Nephron (organoid): ENCODE measurements at regions not wholly inside any gene's neighbourhood (a gene's known extent, or its start where the extent isn't known, plus 50 kb on each side); places are given as distances from the start of the nearest gene placed in this dataset.

ENCODE experiments used
- H3K27ac Mint-ChIP-seq, 3 experiments: 2 replicates each; pipeline ENCODE4 v1.8.0; 2020; ENCODE audit warnings: mixed read lengths in 3 of 3, mild to moderate bottlenecking in 2 of 3, moderate library complexity in 1 of 3
- H3K27me3 Mint-ChIP-seq: 2 replicates; pipeline ENCODE4 v1.8.0; 2021; ENCODE audit warnings: low read depth, mild to moderate bottlenecking, moderate library complexity, mixed read lengths
- H3K36me3 Mint-ChIP-seq: 2 replicates; pipeline ENCODE4 v1.8.0; 2020; ENCODE audit warnings: low read depth, mixed read lengths
- H3K4me1 Mint-ChIP-seq: 2 replicates; pipeline ENCODE4 v1.8.0; 2020; ENCODE audit warnings: mixed read lengths
- H3K4me3 Mint-ChIP-seq, 3 experiments: 2 replicates each; pipeline ENCODE4 v1.8.0; 2020; ENCODE audit warnings: mild to moderate bottlenecking in 3 of 3, mixed read lengths in 3 of 3, moderate library complexity in 2 of 3
- H3K9me3 Mint-ChIP-seq: 2 replicates; pipeline ENCODE4 v1.8.0; 2020; ENCODE audit warnings: mixed read lengths
- CTCF ChIP-seq, 3 experiments: fragments of 200-600 bp; sonication (generic); IDR thresholded peaks; one replicate each; pipeline ENCODE4 v1.5.0; 2021; ENCODE audit warnings: antibody characterized with exemption in 3 of 3; ENCODE audit not compliant: unreplicated experiment in 3 of 3

DNA sequence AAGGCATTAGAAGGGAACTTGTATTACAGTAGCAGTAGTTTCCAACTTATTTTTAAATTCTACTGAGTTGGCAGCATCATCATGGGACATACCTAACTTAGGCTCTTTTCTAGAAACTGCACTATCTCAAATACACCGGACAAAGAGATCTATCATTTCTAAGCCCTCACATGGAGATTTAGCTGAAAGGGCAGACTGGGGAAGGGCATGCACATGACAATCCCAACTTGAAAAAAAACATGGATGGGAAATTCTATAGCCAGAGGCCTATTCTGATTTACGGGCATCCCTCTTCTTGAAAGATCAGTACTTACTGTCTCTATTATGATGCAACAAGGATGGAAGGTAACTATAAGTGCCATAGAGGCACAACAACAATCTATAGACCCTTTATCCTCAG is 1328.6 kb downstream of the UQCRFS1 start:
- H3K27me3 Mint-ChIP-seq, result peaks cover 6% of the 10 kb centered on the region
- H3K36me3 Mint-ChIP-seq, result no peaks in the 10 kb centered on the region
- no peaks in the 10 kb centered on the region for H3K4me1 Mint-ChIP-seq
- H3K4me3 Mint-ChIP-seq, result no peak overlapping the region
- peaks cover 34% of the 10 kb centered on the region for H3K9me3 Mint-ChIP-seq
- TF ChIP-seq CTCF (IDR thresholded peaks at IDR 0.05; ENCODE audit: unreplicated experiment in 3 of 3), result no peak
- no peak overlapping the region for H3K27ac Mint-ChIP-seq

GRCh38 chr19:27881213-27881612 is 1331.7 kb downstream of the UQCRFS1 start:
- Mint-ChIP-seq H3K4me1 (no peaks in the 10 kb centered on the region), H3K36me3 (no peaks in the 10 kb centered on the region), H3K27me3 (no peaks in the 10 kb centered on the region), H3K4me3 (no peak overlapping the region), H3K27ac (no peak overlapping the region), H3K9me3 (peaks cover 22% of the 10 kb centered on the region)
- TF ChIP-seq CTCF (IDR thresholded peaks at IDR 0.05; ENCODE audit: unreplicated experiment in 3 of 3), result no peak

DNA sequence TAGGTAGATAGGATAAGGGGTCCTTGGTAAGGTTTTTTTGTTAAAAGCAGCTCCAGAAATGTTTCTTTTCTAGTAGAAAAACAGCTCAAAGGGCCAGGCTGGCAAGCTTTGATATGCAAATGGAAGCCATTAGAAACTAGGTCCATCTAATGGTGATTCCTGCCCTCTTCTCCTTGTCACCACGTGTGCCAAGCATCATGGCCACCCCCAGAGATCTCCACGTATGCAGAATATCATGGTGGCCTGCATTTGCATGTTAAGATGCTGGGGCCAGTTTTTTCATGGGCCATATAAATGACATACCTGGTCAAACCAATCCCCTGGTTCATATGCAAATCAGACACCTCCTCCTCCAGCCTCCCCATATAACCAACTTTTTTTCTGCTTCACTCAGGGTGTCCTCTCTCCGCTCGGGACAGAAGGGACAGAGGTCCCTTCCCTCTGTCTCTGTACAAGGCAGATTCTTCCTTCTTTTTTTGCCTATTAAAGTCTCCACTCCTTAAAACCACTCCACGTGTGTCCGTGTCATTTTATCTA is 1335.9 kb downstream of the UQCRFS1 start:
- Mint-ChIP-seq H3K9me3 (peaks cover 24% of the 10 kb centered on the region), H3K27me3 (no peaks in the 10 kb centered on the region), H3K36me3 (no peaks in the 10 kb centered on the region), H3K4me1 (no peaks in the 10 kb centered on the region), H3K27ac (no peak overlapping the region), H3K4me3 (no peak overlapping the region)
- TF ChIP-seq CTCF (IDR thresholded peaks at IDR 0.05; ENCODE audit: unreplicated experiment in 3 of 3), result no peak

GRCh38 chr19:27876489-27876888 is 1336.5 kb downstream of the UQCRFS1 start:
- Mint-ChIP-seq H3K4me1 (no peaks in the 10 kb centered on the region), H3K27ac (no peak overlapping the region), H3K4me3 (no peak overlapping the region), H3K9me3 (peaks cover 24% of the 10 kb centered on the region), H3K36me3 (no peaks in the 10 kb centered on the region), H3K27me3 (no peaks in the 10 kb centered on the region)
- no peak for TF ChIP-seq CTCF (IDR thresholded peaks at IDR 0.05; ENCODE audit: unreplicated experiment in 3 of 3)

GRCh38 chr19:27872370-27872769 is 1340.6 kb downstream of the UQCRFS1 start:
- Mint-ChIP-seq H3K4me3 (no peak overlapping the region), H3K27ac (no peak overlapping the region), H3K9me3 (peaks cover 24% of the 10 kb centered on the region), H3K36me3 (no peaks in the 10 kb centered on the region), H3K4me1 (no peaks in the 10 kb centered on the region), H3K27me3 (no peaks in the 10 kb centered on the region)
- no peak for TF ChIP-seq CTCF (IDR thresholded peaks at IDR 0.05; ENCODE audit: unreplicated experiment in 3 of 3)

GRCh38 chr19:27870293-27870692 is 1342.7 kb downstream of the UQCRFS1 start:
- H3K4me3 Mint-ChIP-seq, result no peak overlapping the region
- no peaks in the 10 kb centered on the region for H3K36me3 Mint-ChIP-seq
- no peaks in the 10 kb centered on the region for H3K27me3 Mint-ChIP-seq
- TF ChIP-seq CTCF (IDR thresholded peaks at IDR 0.05; ENCODE audit: unreplicated experiment in 3 of 3), result no peak
- no peak overlapping the region for H3K27ac Mint-ChIP-seq
- H3K4me1 Mint-ChIP-seq, result no peaks in the 10 kb centered on the region
- H3K9me3 Mint-ChIP-seq, result peaks cover 24% of the 10 kb centered on the region
